K562 (cell line): ENCODE measurements at regions not wholly inside any gene's neighbourhood (a gene's known extent, or its start where the extent isn't known, plus 50 kb on each side); places are given as distances from the start of the nearest gene placed in this dataset.

Experiments
- ATAC-seq: fragments of 200-7000 bp; cut with Tn5 transposase; 3 replicates; pipeline ENCODE4 v1.9.1; 2020; ENCODE audit warnings: moderate library complexity
- BruUV-seq: library from RNA; stranded (reverse); fragments of 400-500 nt; replicated peaks from 2 replicates; lab custom pipeline; 2021; lab: Mats Ljungman, UMichigan
- CTCF ChIA-PET: fragments of 300-600 bp; formaldehyde crosslinking; extraction: SDS; loops from one replicate; lab custom pipeline; 2021; ENCODE audit warnings: low intra/inter-chr PET ratio; lab: Yijun Ruan, JAX
- POLR2A ChIA-PET: fragments of 300-600, 350-650 bp; sonication (Branson Sonifier 250); formaldehyde crosslinking; extraction: SDS; loops from one replicate; lab custom pipeline; 2021; ENCODE audit warnings: antibody characterized with exemption, inconsistent platforms; lab: Yijun Ruan, JAX
- DNase-seq, 4 experiments: peaks; one replicate each; pipeline versions ENCODE4 v3.0.0 to v3.0.0-alpha.2; 2011 to 2018; ENCODE audit warnings: low spot score in 3 of 4, mixed read lengths in 3 of 4; ENCODE audit errors: extremely low read depth in 1 of 4
- FAIRE-seq: peaks from 2 replicates; lab custom pipeline; 2011; peaks lifted over from hg19 to GRCh38; lab: Jason Lieb, UNC
- H2AFZ ChIP-seq: 2 replicates; pipeline ENCODE4 v1.6.0; 2011; ENCODE audit warnings: low read depth, low read length, control low read depth, inconsistent platforms
- H3K27ac ChIP-seq: fragments of 200-600 bp; 3 replicates; pipeline ENCODE4 v1.8.0; 2011; ENCODE audit warnings: low read depth, mild to moderate bottlenecking, control low read depth, inconsistent platforms, low read length, moderate library complexity, mixed read lengths; ENCODE audit errors: extremely low read depth
- H3K27me3 ChIP-seq, 2 experiments: fragments of 300-600 bp in 1 of 2; 2 replicates in 1 of 2; 3 replicates in 1 of 2; pipeline versions ENCODE4 v1.6.0 to v1.8.0; 2011; ENCODE audit warnings: inconsistent platforms in 2 of 2, low read length in 2 of 2, mild to moderate bottlenecking in 1 of 2, mixed read lengths in 1 of 2, moderate library complexity in 1 of 2; ENCODE audit not compliant: control insufficient read depth in 2 of 2, insufficient read depth in 2 of 2
- H3K36me3 ChIP-seq: fragments of 300-600 bp; 3 replicates; pipeline ENCODE4 v1.8.0; 2011; ENCODE audit warnings: mild to moderate bottlenecking, low read length, inconsistent platforms; ENCODE audit not compliant: control insufficient read depth, insufficient read depth
- H3K4me1 ChIP-seq, 2 experiments: fragments of 200-600 bp in 1 of 2; replicated peaks in 1 of 2; 2 replicates in 1 of 2; 3 replicates in 1 of 2; pipeline versions ENCODE4 v1.5.1 to v1.8.0; 2011; ENCODE audit warnings: inconsistent platforms in 2 of 2, low read length in 2 of 2, mild to moderate bottlenecking in 1 of 2, mixed read lengths in 1 of 2, moderate library complexity in 1 of 2; ENCODE audit not compliant: control insufficient read depth in 2 of 2, insufficient read depth in 2 of 2
- H3K4me2 ChIP-seq: 2 replicates; pipeline ENCODE4 v1.6.1; 2011; ENCODE audit warnings: low read length, control low read depth, inconsistent platforms, mixed read lengths; ENCODE audit not compliant: insufficient read depth
- H3K4me3 ChIP-seq: fragments of 200-600 bp; sonication (generic), shearing (Covaris generic); 2 replicates; pipeline ENCODE4 v1.5.1; 2016; ENCODE audit warnings: control low read depth, inconsistent platforms
- H3K79me2 ChIP-seq: fragments of 200-600 bp; 3 replicates; pipeline ENCODE4 v1.8.0; 2011; ENCODE audit warnings: low read length, inconsistent platforms; ENCODE audit not compliant: control insufficient read depth, insufficient read depth
- H3K9ac ChIP-seq, 2 experiments: 2 replicates each; pipeline versions ENCODE4 v1.6.0 to v1.6.1; 2011; ENCODE audit warnings: low read depth in 2 of 2, low read length in 2 of 2, control low read depth in 1 of 2, inconsistent platforms in 1 of 2, mild to moderate bottlenecking in 1 of 2, mixed read lengths in 1 of 2; ENCODE audit not compliant: insufficient read depth in 1 of 2
- H3K9me1 ChIP-seq: one replicate; pipeline ENCODE4 v1.6.0; 2011; ENCODE audit warnings: inconsistent platforms, mild to moderate bottlenecking, low read length, moderate library complexity; ENCODE audit not compliant: control insufficient read depth, insufficient read depth
- H3K9me3 ChIP-seq: replicated peaks from 2 replicates; pipeline ENCODE4 v1.5.1; 2011; ENCODE audit warnings: low read depth, low read length, inconsistent platforms; ENCODE audit not compliant: control insufficient read depth, insufficient read depth
- H4K20me1 ChIP-seq: replicated peaks from 2 replicates; pipeline ENCODE4 v1.6.1; 2011; ENCODE audit warnings: low read length, inconsistent platforms, mixed read lengths; ENCODE audit not compliant: control insufficient read depth, insufficient read depth
- CGGBP1 ChIP-seq: fragments of 250-450 bp; sonication (Bioruptor Pico); IDR thresholded peaks from 2 replicates; pipeline ENCODE4 v1.9.0; 2021; ENCODE audit warnings: mild to moderate bottlenecking
- FOXA3 ChIP-seq, 2 experiments: fragments of 450-650 bp in 1 of 2; sonication (generic) in 1 of 2; formaldehyde crosslinking; IDR thresholded peaks in 1 of 2; conservative IDR thresholded peaks in 1 of 2; 2 replicates each; pipeline versions ENCODE4 v1.4.0 to v1.8.0; 2020 to 2022; ENCODE audit warnings: mild to moderate bottlenecking in 2 of 2, missing genetic modification reagents in 1 of 2
- HSF4 ChIP-seq: fragments of 250-450 bp; sonication (Bioruptor Pico); IDR thresholded peaks from 2 replicates; pipeline ENCODE4 v2.1.2; 2022; ENCODE audit warnings: mild to moderate bottlenecking, moderate library complexity, borderline replicate concordance
- MAFG ChIP-seq: fragments of 450-650 bp; conservative IDR thresholded peaks from 2 replicates; pipeline ENCODE4 v1.6.1; 2016; ENCODE audit warnings: missing genetic modification characterization, missing compliant biosample characterization
- NFE2L1 ChIP-seq: fragments of 450-650 bp; IDR thresholded peaks from 2 replicates; pipeline ENCODE4 v1.6.1; 2016; ENCODE audit warnings: missing genetic modification characterization, low read depth, mild to moderate bottlenecking, missing compliant biosample characterization, moderate library complexity, borderline replicate concordance
- PTTG1 ChIP-seq: fragments of 450-650 bp; IDR thresholded peaks from 2 replicates; pipeline ENCODE4 v1.6.1; 2016; ENCODE audit warnings: low read depth, mild to moderate bottlenecking, missing genetic modification characterization, missing compliant biosample characterization
- RBBP5 ChIP-seq: fragments of 200-600 bp; sonication (generic); IDR thresholded peaks from 2 replicates; pipeline ENCODE4 v1.6.1; 2012; ENCODE audit warnings: borderline replicate concordance, mild to moderate bottlenecking, low read length, control low read depth, inconsistent platforms; ENCODE audit not compliant: insufficient read depth, poor library complexity, severe bottlenecking
- SP2 ChIP-seq: IDR thresholded peaks from 2 replicates; pipeline ENCODE4 v1.6.1; 2011; ENCODE audit warnings: mild to moderate bottlenecking, low read depth, low read length, moderate library complexity; ENCODE audit not compliant: poor library complexity, severe bottlenecking; ENCODE audit errors: extremely low read depth
- TAF15 ChIP-seq: fragments of 200-400 bp; formaldehyde crosslinking; IDR thresholded peaks from 2 replicates; pipeline ENCODE4 v1.6.1; 2017; ENCODE audit warnings: mild to moderate bottlenecking, low read depth, low read length, moderate library complexity
- TFAM ChIP-seq: fragments of 250-450 bp; sonication (Bioruptor Pico); conservative IDR thresholded peaks from 2 replicates; pipeline ENCODE4 v1.5.0; 2021; ENCODE audit warnings: mild to moderate bottlenecking, moderate library complexity
- TGIF2 ChIP-seq: sonication (generic); formaldehyde crosslinking; IDR thresholded peaks from 2 replicates; pipeline ENCODE4 v1.8.1; 2022; ENCODE audit warnings: mild to moderate bottlenecking, missing genetic modification reagents, moderate library complexity
- U2AF2 ChIP-seq: fragments of 200-400 bp; formaldehyde crosslinking; optimal IDR thresholded peaks from 2 replicates; pipeline ENCODE3; 2017; ENCODE audit warnings: low read depth, mild to moderate bottlenecking, low read length
- ZKSCAN1 ChIP-seq: fragments of 150-350 bp; IDR thresholded peaks from 2 replicates; pipeline ENCODE4 v1.6.1; 2016; ENCODE audit warnings: low read depth, low read length
- ZNF212 ChIP-seq: fragments of 450-650 bp; formaldehyde crosslinking; IDR thresholded peaks from 2 replicates; pipeline ENCODE4 v1.4.0; 2020; ENCODE audit warnings: mild to moderate bottlenecking
- ZNF23 ChIP-seq: fragments of 250-450 bp; sonication (Bioruptor Pico); IDR thresholded peaks from 2 replicates; pipeline ENCODE4 v1.4.0; 2020; ENCODE audit warnings: mild to moderate bottlenecking
- ZNF431 ChIP-seq: sonication (generic); formaldehyde crosslinking; IDR thresholded peaks from 2 replicates; pipeline ENCODE4 v1.8.0; 2022; ENCODE audit warnings: mild to moderate bottlenecking, missing genetic modification reagents
- ZSCAN29 ChIP-seq: fragments of 450-650 bp; IDR thresholded peaks from 2 replicates; pipeline ENCODE4 v1.6.1; 2017
- WGBS: fragments of 100-300 bp; shearing (Covaris generic); methylation state at CpG from one replicate; pipeline ENCODE4 v1.1.6; 2016; ENCODE audit warnings: low coverage, mixed read lengths; ENCODE audit not compliant: insufficient coverage; ENCODE audit errors: missing lambda C conversion rate; 5-methylcytosine and 5-hydroxymethylcytosine counted together
- in situ Hi-C: fragments of 300-500 bp; cut with MboI; formaldehyde crosslinking; loops from 4 replicates; pipeline ENCODE4 v1.15.0; 2018; ENCODE audit warnings: inconsistent platforms, mixed read lengths
- intact Hi-C: fragments of 100-400 bp; cut with micrococcal nuclease; formaldehyde crosslinking; loops from 2 replicates; pipeline ENCODE4 v1.14.2; 2022

GRCh38 chr5:39758426-39758825 is 333.6 kb upstream of the DAB2 start:
- DNase-seq (no peak), ATAC-seq (no peak), FAIRE-seq (no peak)
- H3K27me3 ChIP-seq, result no peaks in the 10 kb centered on the region
- ChIA-PET POLR2A (no interaction called here), CTCF (no interaction called here)
- H4K20me1 ChIP-seq, result no peaks in the 10 kb centered on the region
- no peaks in the 10 kb centered on the region for H3K9me1 ChIP-seq
- no peak overlapping the region for H3K9ac ChIP-seq
- no peak overlapping the region for H3K27ac ChIP-seq
- peaks cover 0 to 5% of the 10 kb centered on the region in 2 experiments; a peak in 2 of 5 replicates for H3K4me1 ChIP-seq
- H3K4me2 ChIP-seq, result no peak overlapping the region
- intact Hi-C loops (no loop called here), in situ Hi-C loops (no loop called here)
- WGBS, result 14% methylated on average over 3 of the region's 3 CpGs
- H3K4me3 ChIP-seq, result no peak overlapping the region
- no TSS peak for BruUV-seq
- no peak for TF ChIP-seq ZNF23
- TF ChIP-seq ZSCAN29, result no peak
- no peak for TF ChIP-seq MAFG
- no peak for TF ChIP-seq CGGBP1 (CRISPR knock-in tag)
- TF ChIP-seq ZKSCAN1, result no peak
- TF ChIP-seq ZNF212 (CRISPR knock-in tag), result no peak
- TF ChIP-seq TAF15, result no peak
- no peak for TF ChIP-seq ZNF431 (CRISPR knock-in tag)
- no peak for TF ChIP-seq TFAM (CRISPR knock-in tag)
- TF ChIP-seq RBBP5, result no peak
- no peak for TF ChIP-seq HSF4 (CRISPR knock-in tag)
- TF ChIP-seq NFE2L1, result no peak
- TF ChIP-seq U2AF2, result no peak
- no peak for TF ChIP-seq SP2
- TF ChIP-seq TGIF2 (CRISPR knock-in tag), result no peak
- TF ChIP-seq PTTG1, result no peak
- no peak for TF ChIP-seq FOXA3 (CRISPR knock-in tag; conservative IDR thresholded peaks at IDR 0.05 in 1 of 2, IDR thresholded peaks at IDR 0.05 in 1 of 2)
- no peaks in the 10 kb centered on the region for H3K9me3 ChIP-seq
- no peaks in the 10 kb centered on the region for H3K79me2 ChIP-seq
- no peaks in the 10 kb centered on the region for H3K36me3 ChIP-seq
- no peak overlapping the region for H2AFZ ChIP-seq
